K562 (cell line): ENCODE measurements at regions not wholly inside any gene's neighbourhood (a gene's known extent, or its start where the extent isn't known, plus 50 kb on each side); places are given as distances from the start of the nearest gene placed in this dataset.

Experiments
- DMBX1 ChIP-seq: fragments of 250-450 bp; sonication (Bioruptor Pico); IDR thresholded peaks from 2 replicates; pipeline ENCODE4 v1.8.0; 2022; ENCODE audit warnings: inconsistent platforms, mild to moderate bottlenecking, moderate library complexity, borderline replicate concordance
- HNRNPLL ChIP-seq: fragments of 200-400 bp; formaldehyde crosslinking; IDR thresholded peaks from 2 replicates; pipeline ENCODE4 v1.6.1; 2017; ENCODE audit warnings: low read length, low read depth, mild to moderate bottlenecking; ENCODE audit not compliant: poor library complexity, severe bottlenecking
- MAFK ChIP-seq: IDR thresholded peaks from 2 replicates; pipeline ENCODE4 v1.6.1; 2011; ENCODE audit warnings: low read length, improper control_type of control experiment
- REST ChIP-seq, 2 experiments: fragments of 450-650 bp; formaldehyde crosslinking in 1 of 2; IDR thresholded peaks; 2 replicates each; pipeline versions ENCODE4 v1.4.0 to v1.6.1; 2014 to 2020; ENCODE audit warnings: mild to moderate bottlenecking in 2 of 2, borderline replicate concordance in 1 of 2, low read depth in 1 of 2
- XRCC4 ChIP-seq: IDR thresholded peaks from one replicate; pipeline ENCODE4 v1.6.1; 2011; ENCODE audit not compliant: insufficient read depth, insufficient read length; ENCODE audit errors: extremely low read depth
- ZNF57 ChIP-seq: fragments of 450-650 bp; formaldehyde crosslinking; IDR thresholded peaks from 2 replicates; pipeline ENCODE4 v1.4.0; 2020; ENCODE audit warnings: mild to moderate bottlenecking, moderate library complexity

GRCh38 chr3:107868449-107868848, 222.4 kb downstream of the CD47 start (continued):
- TF ChIP-seq DMBX1 = no peak
- no peak for TF ChIP-seq XRCC4
- peak; percentile 12; the same call in 1 of the 2 replicates for TF ChIP-seq MAFK
- TF ChIP-seq HNRNPLL = no peak
- no peak for TF ChIP-seq ZNF57 (CRISPR knock-in tag)
- no peak for TF ChIP-seq REST (IDR thresholded peaks at IDR 0.05; ENCODE audit: borderline replicate concordance)
- TF ChIP-seq REST (CRISPR knock-in tag; IDR thresholded peaks at IDR 0.05; ENCODE audit: low read depth) = no peak
